Smooth muscle cell of the brain vasculature (primary cell): ENCODE measurements at regions not wholly inside any gene's neighbourhood (a gene's known extent, or its start where the extent isn't known, plus 50 kb on each side); places are given as distances from the start of the nearest gene placed in this dataset.
A peak's percentile ranks its signal among the peaks of the same experiment; 100 is the strongest.

Experiments
- DNase-seq: peaks from one replicate; pipeline ENCODE4 v3.0.0-alpha.2; 2012; ENCODE audit warnings: low read depth, low spot score

- DNase-seq, result no peak
Measured at GRCh38 chr3:46090161-46090591, 62.9 kb upstream of the XCR1 start.

- no peak for DNase-seq
Measured at GRCh38 chr3:46089237-46090011, 62.1 kb upstream of the XCR1 start.

- no peak for DNase-seq
Measured at GRCh38 chr3:46087871-46088270, 60.6 kb upstream of the XCR1 start.

- no peak for DNase-seq
Measured at GRCh38 chr3:46086986-46087385, 59.7 kb upstream of the XCR1 start.

GRCh38 chr3:46086083-46086437, 58.8 kb upstream of the XCR1 start:
- no peak for DNase-seq

GRCh38 chr3:46085421-46086082, 58.3 kb upstream of the XCR1 start:
- no peak for DNase-seq

- DNase-seq, result no peak
Measured at GRCh38 chr3:46083956-46084355, 56.7 kb upstream of the XCR1 start.

- DNase-seq, result no peak
Measured at GRCh38 chr3:46082849-46083248, 55.6 kb upstream of the XCR1 start.

- DNase-seq, result no peak
Measured at GRCh38 chr3:46082021-46082420, 54.7 kb upstream of the XCR1 start.

- DNase-seq, result no peak
Measured at GRCh38 chr3:46080969-46081345, 53.7 kb upstream of the XCR1 start.

GRCh38 chr3:46080124-46080968, 53.1 kb upstream of the XCR1 start:
- DNase-seq, result no peak

GRCh38 chr3:46078712-46079400, 51.6 kb upstream of the XCR1 start:
- DNase-seq, result peak; percentile 89
